Naive thymus-derived CD4-positive, alpha-beta T cell (primary cell): ENCODE measurements at regions not wholly inside any gene's neighbourhood (a gene's known extent, or its start where the extent isn't known, plus 50 kb on each side); places are given as distances from the start of the nearest gene placed in this dataset.

ENCODE experiments used
- ATAC-seq: fragments of 150-1000 bp; cut with Tn5 transposase; 2 replicates; pipeline ENCODE4 v1.10.0; 2021; ENCODE audit warnings: mild to moderate bottlenecking, moderate library complexity
- CTCF ChIA-PET: fragments of 350-600 bp; sonication (Branson Sonifier 250); formaldehyde crosslinking; loops from one replicate; lab custom pipeline; 2021; ENCODE audit warnings: antibody characterized with exemption; lab: Charles Lee
- POLR2A ChIA-PET: fragments of 350-600 bp; sonication (Branson Sonifier 250); formaldehyde crosslinking; loops from one replicate; lab custom pipeline; 2021; ENCODE audit warnings: antibody characterized with exemption, inconsistent platforms; lab: Charles Lee
- DNase-seq, 9 donors: peaks; one replicate each; pipeline versions ENCODE4 v3.0.0 to v3.0.0-alpha.2; 2020 to 2022; ENCODE audit warnings: mixed read lengths in 1 of 9
- H3K27ac ChIP-seq: one replicate; pipeline ENCODE4 v1.7.0; 2013; ENCODE audit warnings: mild to moderate bottlenecking, low read depth, low read length, moderate library complexity
- H3K27me3 ChIP-seq, 2 donors: one replicate each; pipeline ENCODE4 v1.7.0; 2013; ENCODE audit warnings: low read length in 2 of 2, mild to moderate bottlenecking in 2 of 2, moderate library complexity in 2 of 2; ENCODE audit not compliant: control insufficient read depth in 2 of 2, insufficient read depth in 2 of 2
- H3K36me3 ChIP-seq, 3 experiments: 1 replicate in 2 of 3; 2 replicates in 1 of 3; pipeline ENCODE4 v1.7.0; 2013; ENCODE audit warnings: low read length in 3 of 3, mild to moderate bottlenecking in 3 of 3, moderate library complexity in 1 of 3; ENCODE audit not compliant: insufficient read depth in 3 of 3, control insufficient read depth in 2 of 3
- H3K4me1 ChIP-seq, 2 donors: one replicate each; pipeline ENCODE4 v1.7.0; 2013; ENCODE audit warnings: low read length in 2 of 2, mild to moderate bottlenecking in 2 of 2, moderate library complexity in 1 of 2; ENCODE audit not compliant: control insufficient read depth in 2 of 2, insufficient read depth in 2 of 2
- H3K4me3 ChIP-seq: 2 replicates; pipeline ENCODE4 v1.7.0; 2013; ENCODE audit warnings: mild to moderate bottlenecking, low read length
- H3K9me3 ChIP-seq, 3 experiments: 1 replicate in 2 of 3; 2 replicates in 1 of 3; pipeline ENCODE4 v1.7.0; 2013; ENCODE audit warnings: low read length in 3 of 3; ENCODE audit not compliant: control insufficient read depth in 2 of 3
- H3K27ac Mint-ChIP-seq, 9 donors: one replicate each; pipeline ENCODE4 v1.8.0; 2020 to 2022; ENCODE audit warnings: mixed read lengths in 9 of 9, mild to moderate bottlenecking in 8 of 9, moderate library complexity in 5 of 9, inconsistent platforms in 2 of 9
- H3K27me3 Mint-ChIP-seq, 5 donors: one replicate each; pipeline ENCODE4 v1.8.0; 2021 to 2022; ENCODE audit warnings: mixed read lengths in 5 of 5, mild to moderate bottlenecking in 1 of 5
- H3K36me3 Mint-ChIP-seq, 5 donors: one replicate each; pipeline ENCODE4 v1.8.0; 2020 to 2022; ENCODE audit warnings: mixed read lengths in 5 of 5, mild to moderate bottlenecking in 3 of 5, inconsistent platforms in 1 of 5
- H3K4me1 Mint-ChIP-seq, 7 donors: one replicate each; pipeline ENCODE4 v1.8.0; 2020 to 2022; ENCODE audit warnings: mixed read lengths in 7 of 7, mild to moderate bottlenecking in 3 of 7, inconsistent platforms in 1 of 7
- H3K4me3 Mint-ChIP-seq, 10 donors: one replicate each; pipeline ENCODE4 v1.8.0; 2020 to 2022; ENCODE audit warnings: mild to moderate bottlenecking in 10 of 10, mixed read lengths in 10 of 10, moderate library complexity in 6 of 10, inconsistent platforms in 2 of 10
- H3K9me3 Mint-ChIP-seq, 11 donors: one replicate each; pipeline ENCODE4 v1.8.0; 2020 to 2022; ENCODE audit warnings: mixed read lengths in 11 of 11, mild to moderate bottlenecking in 4 of 11, inconsistent platforms in 1 of 11, moderate library complexity in 1 of 11
- intact Hi-C, 2 donors: fragments of 100-400 bp; cut with micrococcal nuclease; formaldehyde crosslinking; loops; one replicate each; pipeline ENCODE4 v1.15.1; 2023

GRCh38 chr5:41575110-41575779 lies 64.8 kb upstream of the PLCXD3 start:
- no peak overlapping the region for H3K27ac ChIP-seq
- no peaks in the 10 kb centered on the region for H3K4me1 ChIP-seq
- no peak for ATAC-seq
- intact Hi-C loops, result no loop called here
- Mint-ChIP-seq H3K4me1 (no peaks in the 10 kb centered on the region), H3K4me3 (no peak overlapping the region), H3K36me3 (no peaks in the 10 kb centered on the region), H3K9me3 (peaks cover 0 to 9% (median 2%) of the 10 kb centered on the region in 11 donors), H3K27ac (no peak overlapping the region), H3K27me3 (peaks cover 0 to 11% (median 4%) of the 10 kb centered on the region in 5 donors)
- no peaks in the 10 kb centered on the region for H3K36me3 ChIP-seq
- no peak for DNase-seq
- ChIA-PET POLR2A (no interaction called here), CTCF (no interaction called here)
- H3K4me3 ChIP-seq, result no peak overlapping the region
- no peaks in the 10 kb centered on the region for H3K9me3 ChIP-seq
- H3K27me3 ChIP-seq, result no peaks in the 10 kb centered on the region

GRCh38 chr5:41574391-41574790 lies 64.0 kb upstream of the PLCXD3 start:
- ChIA-PET POLR2A (no interaction called here), CTCF (no interaction called here)
- Mint-ChIP-seq H3K4me1 (no peaks in the 10 kb centered on the region), H3K4me3 (no peak overlapping the region), H3K27me3 (peaks cover 0 to 11% (median 4%) of the 10 kb centered on the region in 5 donors), H3K36me3 (no peaks in the 10 kb centered on the region), H3K9me3 (peaks cover 0 to 9% (median 2%) of the 10 kb centered on the region in 11 donors), H3K27ac (no peak overlapping the region)
- no peak overlapping the region for H3K4me3 ChIP-seq
- no peak overlapping the region for H3K27ac ChIP-seq
- H3K4me1 ChIP-seq, result no peaks in the 10 kb centered on the region
- no peaks in the 10 kb centered on the region for H3K36me3 ChIP-seq
- no peaks in the 10 kb centered on the region for H3K27me3 ChIP-seq
- no peak for DNase-seq
- intact Hi-C loops, result no loop called here
- no peaks in the 10 kb centered on the region for H3K9me3 ChIP-seq
- ATAC-seq, result no peak
